GM12875 (cell line): ENCODE measurements at regions not wholly inside any gene's neighbourhood (a gene's known extent, or its start where the extent isn't known, plus 50 kb on each side); places are given as distances from the start of the nearest gene placed in this dataset.

ENCODE experiments used
- H3K4me3 ChIP-seq: one replicate; pipeline ENCODE4 v1.5.1; 2011; ENCODE audit warnings: low read depth, low read length, control low read depth
- CTCF ChIP-seq: IDR thresholded peaks from 2 replicates; pipeline ENCODE4 v1.5.1; 2011; ENCODE audit warnings: low read depth, mild to moderate bottlenecking, control low read depth, inconsistent platforms, low read length, moderate library complexity, borderline replicate concordance; ENCODE audit not compliant: insufficient read depth

GRCh38 chr14:54105406-54105805 lies 148.8 kb upstream of the BMP4 start:
- H3K4me3 ChIP-seq = no peak overlapping the region
- TF ChIP-seq CTCF = no peak

GRCh38 chr14:54105898-54106297 lies 149.3 kb upstream of the BMP4 start:
- no peak for TF ChIP-seq CTCF

GRCh38 chr14:54106661-54107377 lies 150.2 kb upstream of the BMP4 start:
- no peak overlapping the region for H3K4me3 ChIP-seq
- TF ChIP-seq CTCF = no peak

More at GRCh38 chr14:54105898-54106297, 149.3 kb upstream of the BMP4 start:
- H3K4me3 ChIP-seq = no peak overlapping the region

GRCh38 chr14:54108481-54109471 lies 152.2 kb upstream of the BMP4 start:
- TF ChIP-seq CTCF = no peak
- no peak overlapping the region for H3K4me3 ChIP-seq

- H3K4me3 ChIP-seq = no peak overlapping the region
- no peak for TF ChIP-seq CTCF
These were observed 153.0 kb upstream of the BMP4 start for GRCh38 chr14:54109521-54110120.

- no peak for TF ChIP-seq CTCF
- no peak overlapping the region for H3K4me3 ChIP-seq
These were observed 158.3 kb upstream of the BMP4 start for GRCh38 chr14:54114941-54115340.
